IMR-90 (cell line): ENCODE measurements at regions not wholly inside any gene's neighbourhood (a gene's known extent, or its start where the extent isn't known, plus 50 kb on each side); places are given as distances from the start of the nearest gene placed in this dataset.

Experiments used
- ATAC-seq: fragments of 200-7000 bp; cut with Tn5 transposase; 2 replicates; pipeline ENCODE4 v1.9.1; 2020; ENCODE audit warnings: low read depth, mild to moderate bottlenecking, moderate library complexity
- BruUV-seq: library from RNA; stranded (reverse); fragments of 400-500 nt; replicated peaks from 2 replicates; lab custom pipeline; 2021; lab: Mats Ljungman, UMichigan
- CTCF ChIA-PET: fragments of 300-600 bp; formaldehyde crosslinking; extraction: SDS; loops from one replicate; lab custom pipeline; 2021; ENCODE audit warnings: antibody characterized with exemption; lab: Yijun Ruan, JAX
- POLR2A ChIA-PET: fragments of 300-600 bp; sonication (Branson Sonifier 250); formaldehyde crosslinking; loops from one replicate; lab custom pipeline; 2022; ENCODE audit warnings: antibody characterized with exemption; ENCODE audit not compliant: unreplicated experiment; lab: Charles Lee
- DNase-seq: peaks from one replicate; pipeline ENCODE4 v3.0.0; 2013
- H2AFZ ChIP-seq: replicated peaks from 2 replicates; pipeline ENCODE3; 2013; ENCODE audit warnings: low read length, mild to moderate bottlenecking; ENCODE audit not compliant: poor library complexity
- H2AK5ac ChIP-seq: 2 replicates; pipeline ENCODE4 v1.6.1; 2013; ENCODE audit warnings: low read depth, low read length, inconsistent platforms
- H2AK9ac ChIP-seq: replicated peaks from 2 replicates; pipeline ENCODE3; 2013; ENCODE audit warnings: mild to moderate bottlenecking, low read depth, low read length, moderate library complexity; ENCODE audit not compliant: poor library complexity
- H2BK120ac ChIP-seq: 2 replicates; pipeline ENCODE4 v1.6.1; 2013; ENCODE audit warnings: low read depth, low read length, inconsistent platforms
- H2BK15ac ChIP-seq: 3 replicates; pipeline ENCODE4 v1.6.1; 2013; ENCODE audit warnings: low read depth, low read length, inconsistent platforms
- H2BK20ac ChIP-seq: 2 replicates; pipeline ENCODE4 v1.6.1; 2013; ENCODE audit warnings: low read depth, mild to moderate bottlenecking, inconsistent platforms, low read length, moderate library complexity
- H2BK5ac ChIP-seq: 2 replicates; pipeline ENCODE4 v1.6.1; 2013; ENCODE audit warnings: mild to moderate bottlenecking, low read depth, low read length, inconsistent platforms; ENCODE audit not compliant: poor library complexity, severe bottlenecking
- H3K14ac ChIP-seq: replicated peaks from 2 replicates; pipeline ENCODE4 v1.6.1; 2013; ENCODE audit warnings: low read depth, low read length, inconsistent platforms
- H3K18ac ChIP-seq: 2 replicates; pipeline ENCODE4 v1.6.1; 2013; ENCODE audit warnings: low read depth, low read length, control low read depth
- H3K23ac ChIP-seq: 2 replicates; pipeline ENCODE4 v1.6.1; 2013; ENCODE audit warnings: low read depth, low read length, inconsistent platforms
- H3K27ac ChIP-seq: 2 replicates; pipeline ENCODE4 v1.5.1; 2013; ENCODE audit warnings: mild to moderate bottlenecking, control low read depth, low read length; ENCODE audit not compliant: insufficient read depth
- H3K27me3 ChIP-seq: 2 replicates; pipeline ENCODE4 v1.6.1; 2013; ENCODE audit warnings: low read length; ENCODE audit not compliant: control insufficient read depth, insufficient read depth
- H3K36me3 ChIP-seq: 2 replicates; pipeline ENCODE4 v1.6.1; 2013; ENCODE audit warnings: low read length, mixed read lengths; ENCODE audit not compliant: control insufficient read depth, insufficient read depth
- H3K4ac ChIP-seq: 2 replicates; pipeline ENCODE4 v1.6.1; 2013; ENCODE audit warnings: low read depth, low read length, inconsistent platforms
- H3K4me1 ChIP-seq: 2 replicates; pipeline ENCODE4 v1.6.1; 2013; ENCODE audit warnings: low read length, mixed read lengths; ENCODE audit not compliant: control insufficient read depth, insufficient read depth
- H3K4me2 ChIP-seq: 2 replicates; pipeline ENCODE4 v1.6.1; 2013; ENCODE audit warnings: low read depth, mild to moderate bottlenecking, control low read depth, low read length, moderate library complexity
- H3K4me3 ChIP-seq: 2 replicates; pipeline ENCODE4 v1.5.1; 2013; ENCODE audit warnings: low read depth, mild to moderate bottlenecking, control low read depth, low read length, moderate library complexity; ENCODE audit not compliant: insufficient read depth
- H3K56ac ChIP-seq: 2 replicates; pipeline ENCODE4 v1.6.1; 2013; ENCODE audit warnings: low read length, inconsistent platforms; ENCODE audit not compliant: insufficient read depth; ENCODE audit errors: extremely low read depth
- H3K79me1 ChIP-seq, 2 experiments: 2 replicates each; pipeline ENCODE4 v1.6.1; 2013; ENCODE audit warnings: low read length in 2 of 2, inconsistent platforms in 1 of 2, low read depth in 1 of 2
- H3K9ac ChIP-seq: 2 replicates; pipeline ENCODE4 v1.6.1; 2013; ENCODE audit warnings: low read depth, low read length, control low read depth
- H3K9me1 ChIP-seq: 2 replicates; pipeline ENCODE4 v1.6.1; 2013; ENCODE audit warnings: low read length, inconsistent platforms; ENCODE audit not compliant: insufficient read depth
- H3K9me3 ChIP-seq: 2 replicates; pipeline ENCODE4 v1.6.1; 2013; ENCODE audit warnings: low read length; ENCODE audit not compliant: control insufficient read depth, insufficient read depth
- H4K20me1 ChIP-seq: 2 replicates; pipeline ENCODE4 v1.6.1; 2013; ENCODE audit warnings: low read length, inconsistent platforms; ENCODE audit not compliant: insufficient read depth
- H4K5ac ChIP-seq: 2 replicates; pipeline ENCODE4 v1.6.1; 2013; ENCODE audit warnings: mild to moderate bottlenecking, low read depth, low read length, control low read depth
- H4K8ac ChIP-seq, 2 experiments: 2 replicates each; pipeline ENCODE4 v1.6.1; 2013; ENCODE audit warnings: low read depth in 2 of 2, low read length in 2 of 2, control low read depth in 1 of 2, inconsistent platforms in 1 of 2
- H4K91ac ChIP-seq: 2 replicates; pipeline ENCODE4 v1.6.1; 2013; ENCODE audit warnings: low read depth, low read length, inconsistent platforms; ENCODE audit not compliant: insufficient read depth
- BHLHE40 ChIP-seq: fragments of 150-350 bp; IDR thresholded peaks from 2 replicates; pipeline ENCODE4 v1.6.1; 2016; ENCODE audit warnings: mild to moderate bottlenecking, low read depth, low read length
- CHD1 ChIP-seq: IDR thresholded peaks from 2 replicates; pipeline ENCODE4 v1.6.1; 2012; ENCODE audit warnings: low read depth, low read length, improper control_type of control experiment
- CTCF ChIP-seq: conservative IDR thresholded peaks from 2 replicates; pipeline ENCODE4 v1.5.1; 2012; ENCODE audit warnings: mild to moderate bottlenecking, low read depth, low read length, improper control_type of control experiment
- FOS ChIP-seq: fragments of 150-350 bp; IDR thresholded peaks from 2 replicates; pipeline ENCODE4 v1.6.1; 2016; ENCODE audit warnings: low read depth, low read length
- MAFK ChIP-seq: IDR thresholded peaks from 2 replicates; pipeline ENCODE4 v1.6.1; 2012; ENCODE audit warnings: low read depth, low read length, improper control_type of control experiment
- POLR2A ChIP-seq: IDR thresholded peaks from 2 replicates; pipeline ENCODE4 v1.6.1; 2012; ENCODE audit warnings: mild to moderate bottlenecking, low read depth, low read length
- RAD21 ChIP-seq: IDR thresholded peaks from 2 replicates; pipeline ENCODE4 v1.6.1; 2012; ENCODE audit warnings: low read length, improper control_type of control experiment
- RCOR1 ChIP-seq: IDR thresholded peaks from 2 replicates; pipeline ENCODE4 v1.6.1; 2012; ENCODE audit warnings: mild to moderate bottlenecking, low read length, improper control_type of control experiment; ENCODE audit not compliant: insufficient replicate concordance
- RFX5 ChIP-seq: IDR thresholded peaks from 2 replicates; pipeline ENCODE4 v1.8.0; 2012; ENCODE audit warnings: low read depth, mild to moderate bottlenecking, low read length, moderate library complexity
- SMC3 ChIP-seq: fragments of 150-350 bp; IDR thresholded peaks from 2 replicates; pipeline ENCODE4 v1.6.1; 2016; ENCODE audit warnings: low read depth, mild to moderate bottlenecking, antibody characterized with exemption, low read length, moderate library complexity
- USF2 ChIP-seq: fragments of 150-350 bp; IDR thresholded peaks from 2 replicates; pipeline ENCODE4 v1.6.1; 2017; ENCODE audit warnings: mild to moderate bottlenecking, antibody characterized with exemption, low read length, low read depth
- WGBS, 2 experiments: methylation state at CpG; one replicate each; pipeline versions ENCODE4 v1.1.5 to v1.1.7; 2013; ENCODE audit warnings: missing lambda C conversion rate in 2 of 2; ENCODE audit not compliant: insufficient read length in 1 of 2; ENCODE audit errors: extremely low coverage in 2 of 2; 5-methylcytosine and 5-hydroxymethylcytosine counted together
- dilution Hi-C: fragments of 300-500 bp; cut with HindIII; formaldehyde crosslinking; loops from one replicate; pipeline ENCODE4 v1.14.3; 2018; ENCODE audit warnings: low sequenced_read_pairs; ENCODE audit not compliant: unreplicated experiment
- in situ Hi-C: fragments of 300-500 bp; cut with MboI; formaldehyde crosslinking; loops from 3 replicates; pipeline ENCODE4 v1.14.3; 2019; ENCODE audit warnings: low sequenced_read_pairs, inconsistent platforms, mixed read lengths
- intact Hi-C: fragments of 100-400 bp; cut with micrococcal nuclease; formaldehyde crosslinking; loops from 2 replicates; pipeline ENCODE4 v1.10.0; 2022

GRCh38 chr14:51498411-51499227 lies 153.1 kb upstream of the FRMD6 start:
- no peak overlapping the region for H3K4me3 ChIP-seq
- in situ Hi-C loops = no loop called here
- H3K79me1 ChIP-seq = no peaks in the 10 kb centered on the region
- H3K4me1 ChIP-seq = no peaks in the 10 kb centered on the region
- H2AK9ac ChIP-seq = no peak overlapping the region
- H2BK15ac ChIP-seq = no peak overlapping the region
- no CpG with 5 or more reads among the region's 10 CpGs for WGBS, 2 experiments
- H3K9me3 ChIP-seq = peaks cover 4% of the 10 kb centered on the region; the same call in 1 of the 2 replicates
- ATAC-seq (no peak), DNase-seq (no peak)
- no peaks in the 10 kb centered on the region for H3K36me3 ChIP-seq
- no peak overlapping the region for H3K23ac ChIP-seq
- ChIA-PET POLR2A (no interaction called here), CTCF (no interaction called here)
- H2AFZ ChIP-seq = no peak overlapping the region
- no peak overlapping the region for H3K18ac ChIP-seq
- no peak overlapping the region for H3K14ac ChIP-seq
- H3K9ac ChIP-seq = no peak overlapping the region
- no peak overlapping the region; the same call in 1 of the 2 replicates for H2AK5ac ChIP-seq
- no peaks in the 10 kb centered on the region for H3K27me3 ChIP-seq
- BruUV-seq = no TSS peak
- no peak overlapping the region for H3K4me2 ChIP-seq
- H4K5ac ChIP-seq = no peak overlapping the region
- no peak overlapping the region for H4K8ac ChIP-seq
- H2BK20ac ChIP-seq = no peak overlapping the region
- H3K56ac ChIP-seq = no peak overlapping the region
- H2BK5ac ChIP-seq = no peak overlapping the region
- H4K91ac ChIP-seq = no peak overlapping the region
- H3K4ac ChIP-seq = no peak overlapping the region
- intact Hi-C loops = no loop called here
- dilution Hi-C loops = no loop called here
- H3K27ac ChIP-seq = no peak overlapping the region
- TF ChIP-seq SMC3 = no peak
- TF ChIP-seq RCOR1 = no peak
- no peak for TF ChIP-seq USF2
- no peak for TF ChIP-seq RAD21
- no peak for TF ChIP-seq RFX5
- TF ChIP-seq CTCF = no peak
- no peak for TF ChIP-seq POLR2A
- no peak for TF ChIP-seq CHD1
- no peak for TF ChIP-seq MAFK
- no peak for TF ChIP-seq BHLHE40
- TF ChIP-seq FOS = no peak
- H4K20me1 ChIP-seq = no peaks in the 10 kb centered on the region
- H3K9me1 ChIP-seq = no peaks in the 10 kb centered on the region
- no peak overlapping the region for H2BK120ac ChIP-seq
